Activated T-cell treated with anti-CD3 and anti-CD28 coated beads, Interleukin-2, amount 50 U/mL, for 24 hours (primary cell): ENCODE measurements at regions not wholly inside any gene's neighbourhood (a gene's known extent, or its start where the extent isn't known, plus 50 kb on each side); places are given as distances from the start of the nearest gene placed in this dataset.

Source experiments
- DNase-seq: peaks from one replicate; pipeline ENCODE4 v3.0.0-alpha.2; 2020
- H3K27ac Mint-ChIP-seq: 2 replicates; pipeline ENCODE4 v1.8.0; 2020; ENCODE audit warnings: mild to moderate bottlenecking, mixed read lengths
- H3K27me3 Mint-ChIP-seq: 2 replicates; pipeline ENCODE4 v1.8.0; 2020; ENCODE audit warnings: mixed read lengths
- H3K36me3 Mint-ChIP-seq: 2 replicates; pipeline ENCODE4 v1.8.0; 2020; ENCODE audit warnings: low read depth, mixed read lengths
- H3K4me1 Mint-ChIP-seq: 2 replicates; pipeline ENCODE4 v1.8.0; 2020; ENCODE audit warnings: low read depth, mixed read lengths
- H3K4me3 Mint-ChIP-seq: 2 replicates; pipeline ENCODE4 v1.8.0; 2020; ENCODE audit warnings: mild to moderate bottlenecking, moderate library complexity, mixed read lengths
- H3K9me3 Mint-ChIP-seq: 2 replicates; pipeline ENCODE4 v1.8.0; 2020; ENCODE audit warnings: mixed read lengths

- Mint-ChIP-seq H3K4me3 (no peak overlapping the region), H3K27ac (no peak overlapping the region), H3K36me3 (no peaks in the 10 kb centered on the region), H3K27me3 (no peaks in the 10 kb centered on the region), H3K9me3 (no peaks in the 10 kb centered on the region), H3K4me1 (no peaks in the 10 kb centered on the region)
- DNase-seq: no peak
Measured at GRCh38 chr12:128069359-128069997, 197.5 kb upstream of the TMEM132C start.

DNA sequence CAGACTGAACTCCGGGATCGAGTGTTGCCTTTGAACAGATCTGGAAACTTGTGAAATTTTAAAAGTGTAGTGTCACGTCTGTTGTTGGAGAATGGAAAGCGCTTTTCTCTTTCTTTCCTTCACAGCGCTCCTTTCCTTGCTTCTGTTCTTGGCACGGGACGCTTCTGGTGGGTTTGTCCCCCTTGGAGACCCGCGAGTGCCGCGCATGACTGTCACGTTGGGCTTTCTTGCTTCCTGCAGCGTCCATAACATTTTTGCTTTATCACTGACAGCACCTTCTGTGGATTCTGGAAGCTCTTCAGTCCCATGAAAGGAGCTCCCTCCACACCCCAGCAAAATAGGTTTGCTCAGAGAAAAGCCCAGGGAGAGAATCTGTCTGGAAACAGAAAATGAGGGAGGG, 193.0 kb upstream of the TMEM132C start:
- H3K4me1 Mint-ChIP-seq: no peaks in the 10 kb centered on the region
- peaks cover 7% of the 10 kb centered on the region for H3K9me3 Mint-ChIP-seq
- H3K4me3 Mint-ChIP-seq: no peak overlapping the region
- H3K27ac Mint-ChIP-seq: no peak overlapping the region
- no peak for DNase-seq
- H3K36me3 Mint-ChIP-seq: no peaks in the 10 kb centered on the region
- H3K27me3 Mint-ChIP-seq: no peaks in the 10 kb centered on the region

- Mint-ChIP-seq H3K4me1 (no peaks in the 10 kb centered on the region), H3K9me3 (peaks cover 7% of the 10 kb centered on the region), H3K4me3 (no peak overlapping the region), H3K27me3 (no peaks in the 10 kb centered on the region), H3K36me3 (no peaks in the 10 kb centered on the region), H3K27ac (no peak overlapping the region)
- no peak for DNase-seq
Measured at GRCh38 chr12:128075332-128075731, 191.6 kb upstream of the TMEM132C start.

GRCh38 chr12:128076188-128076587, 190.8 kb upstream of the TMEM132C start:
- H3K9me3 Mint-ChIP-seq: peaks cover 10% of the 10 kb centered on the region
- no peaks in the 10 kb centered on the region for H3K27me3 Mint-ChIP-seq
- H3K36me3 Mint-ChIP-seq: no peaks in the 10 kb centered on the region
- no peak overlapping the region for H3K27ac Mint-ChIP-seq
- no peaks in the 10 kb centered on the region for H3K4me1 Mint-ChIP-seq
- DNase-seq: no peak
- H3K4me3 Mint-ChIP-seq: no peak overlapping the region

GRCh38 chr12:128077211-128077916, 189.6 kb upstream of the TMEM132C start:
- peaks cover 12% of the 10 kb centered on the region for H3K9me3 Mint-ChIP-seq
- no peak overlapping the region for H3K27ac Mint-ChIP-seq
- no peaks in the 10 kb centered on the region for H3K36me3 Mint-ChIP-seq
- no peak for DNase-seq
- H3K27me3 Mint-ChIP-seq: no peaks in the 10 kb centered on the region
- H3K4me3 Mint-ChIP-seq: no peak overlapping the region
- no peaks in the 10 kb centered on the region for H3K4me1 Mint-ChIP-seq

DNA sequence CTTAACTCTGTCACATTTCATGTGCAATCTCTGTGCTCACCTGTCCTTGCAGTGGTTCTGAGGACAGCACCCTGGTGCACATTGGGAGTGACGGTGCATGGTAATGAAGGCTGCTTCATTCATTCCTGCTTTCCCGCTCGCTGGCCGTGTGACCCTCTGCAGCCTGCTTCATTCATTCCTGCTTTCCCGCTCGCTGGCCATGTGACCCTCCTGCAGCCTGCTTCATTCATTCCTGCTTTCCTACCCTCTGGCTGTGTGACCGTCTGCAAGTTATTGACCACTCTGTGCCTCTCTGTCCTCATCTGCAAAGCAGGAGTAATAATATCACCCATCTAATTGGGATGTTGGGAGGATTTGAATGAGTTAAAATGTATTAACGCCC, 189.1 kb upstream of the TMEM132C start:
- no peak overlapping the region for H3K4me3 Mint-ChIP-seq
- H3K4me1 Mint-ChIP-seq: no peaks in the 10 kb centered on the region
- no peaks in the 10 kb centered on the region for H3K27me3 Mint-ChIP-seq
- H3K9me3 Mint-ChIP-seq: peaks cover 14% of the 10 kb centered on the region
- no peak overlapping the region for H3K27ac Mint-ChIP-seq
- no peak for DNase-seq
- no peaks in the 10 kb centered on the region for H3K36me3 Mint-ChIP-seq

DNA sequence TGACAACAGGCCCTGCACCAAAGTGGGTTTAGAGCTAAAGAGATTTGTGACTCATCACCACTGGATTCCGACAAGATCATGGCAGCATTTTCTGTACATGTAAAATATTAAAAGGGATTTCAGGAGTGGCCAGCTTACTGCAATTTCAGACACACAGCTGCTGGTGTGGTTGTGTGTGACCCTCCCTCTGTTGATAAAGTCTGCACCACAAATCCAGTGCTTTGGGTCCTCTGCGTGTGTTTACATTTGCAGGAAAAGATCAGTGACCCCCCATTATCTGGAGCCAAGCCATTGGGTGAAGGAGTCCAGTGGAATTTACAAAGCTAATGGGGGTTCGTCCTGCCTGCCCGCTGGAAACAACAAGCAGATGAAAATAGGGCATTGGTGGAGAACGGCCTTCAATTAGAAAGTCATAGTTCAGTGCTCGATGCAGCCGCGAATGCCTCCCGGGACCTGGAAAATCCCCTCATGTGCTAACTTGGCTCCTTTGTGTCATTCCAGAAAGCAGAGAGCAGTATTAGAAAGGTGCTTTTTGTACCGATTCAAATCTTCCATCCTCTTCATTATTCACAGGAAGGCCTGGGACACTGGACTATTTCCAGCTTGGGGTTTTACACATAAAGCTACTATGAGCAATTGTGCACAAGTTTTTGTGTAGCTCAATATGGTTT, 188.5 kb upstream of the TMEM132C start:
- no peaks in the 10 kb centered on the region for H3K27me3 Mint-ChIP-seq

GRCh38 chr12:128079446-128079845, 187.5 kb upstream of the TMEM132C start:
- H3K4me1 Mint-ChIP-seq: no peaks in the 10 kb centered on the region
- no peaks in the 10 kb centered on the region for H3K36me3 Mint-ChIP-seq
- no peaks in the 10 kb centered on the region for H3K27me3 Mint-ChIP-seq
- H3K4me3 Mint-ChIP-seq: no peak overlapping the region
- H3K27ac Mint-ChIP-seq: no peak overlapping the region
- DNase-seq: no peak
- H3K9me3 Mint-ChIP-seq: peaks cover 14% of the 10 kb centered on the region

More for the DNA sequence above, 188.5 kb upstream of the TMEM132C start:
- Mint-ChIP-seq H3K27ac (no peak overlapping the region), H3K4me1 (no peaks in the 10 kb centered on the region), H3K36me3 (no peaks in the 10 kb centered on the region), H3K4me3 (no peak overlapping the region), H3K9me3 (peaks cover 14% of the 10 kb centered on the region)
- DNase-seq: no peak

DNA sequence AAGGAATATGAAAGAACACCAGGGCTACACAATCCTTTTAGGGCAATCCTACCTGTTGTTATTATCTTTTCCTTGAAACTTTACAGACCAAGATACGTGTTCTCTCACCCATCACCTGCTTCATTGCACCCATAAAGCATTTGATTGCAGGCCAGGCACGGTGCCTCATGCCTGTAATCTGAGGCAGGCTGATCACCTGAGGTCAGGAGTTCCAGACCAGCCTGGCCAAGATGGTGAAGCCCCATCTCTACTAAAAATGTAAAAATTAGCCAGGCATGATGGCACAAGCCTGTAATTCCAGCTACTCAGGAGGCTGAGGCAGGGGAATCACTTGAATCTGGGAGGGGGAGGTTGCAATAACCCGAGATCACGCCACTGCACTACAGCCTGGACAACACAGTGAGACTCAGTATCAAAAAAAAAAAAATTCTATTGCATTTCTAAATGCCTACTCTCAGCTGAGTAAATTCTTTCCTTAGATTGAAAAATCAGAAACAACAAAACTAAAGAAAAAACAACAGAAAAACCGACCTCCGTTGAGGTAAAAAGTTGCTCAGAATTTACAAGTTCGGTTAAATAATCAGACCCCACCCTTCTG, 183.7 kb upstream of the TMEM132C start:
- no peaks in the 10 kb centered on the region for H3K36me3 Mint-ChIP-seq
- no peaks in the 10 kb centered on the region for H3K4me1 Mint-ChIP-seq

DNA sequence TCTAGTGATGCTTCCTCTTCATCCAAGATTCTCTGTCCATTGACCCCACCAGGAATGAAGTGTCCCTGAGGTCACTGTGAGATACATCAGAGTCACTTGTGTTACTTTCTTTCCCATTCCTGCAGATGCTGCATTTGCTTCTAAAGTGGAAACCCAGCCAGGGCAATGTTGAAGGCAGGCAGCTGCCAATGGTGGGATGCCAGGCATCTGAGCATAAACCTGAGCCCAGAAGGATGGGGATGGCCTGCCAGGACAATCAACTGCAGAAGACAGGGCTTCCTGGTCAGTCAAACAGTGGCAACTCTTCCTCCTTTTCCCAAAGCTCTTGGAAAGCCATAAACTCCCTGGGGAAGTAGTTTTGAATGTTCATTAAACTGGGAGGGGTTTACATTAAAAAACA, 178.0 kb upstream of the TMEM132C start:
- Mint-ChIP-seq H3K36me3 (no peaks in the 10 kb centered on the region), H3K4me3 (no peak overlapping the region), H3K27me3 (no peaks in the 10 kb centered on the region), H3K4me1 (no peaks in the 10 kb centered on the region), H3K27ac (no peak overlapping the region), H3K9me3 (peaks cover 6% of the 10 kb centered on the region)
- no peak for DNase-seq

More for the DNA sequence above, 183.7 kb upstream of the TMEM132C start:
- no peak overlapping the region for H3K4me3 Mint-ChIP-seq
- no peaks in the 10 kb centered on the region for H3K27me3 Mint-ChIP-seq
- peaks cover 8% of the 10 kb centered on the region for H3K9me3 Mint-ChIP-seq
- DNase-seq: no peak
- H3K27ac Mint-ChIP-seq: no peak overlapping the region

GRCh38 chr12:128089961-128090360, 177.0 kb upstream of the TMEM132C start:
- no peak overlapping the region for H3K27ac Mint-ChIP-seq
- H3K27me3 Mint-ChIP-seq: no peaks in the 10 kb centered on the region
- no peak for DNase-seq
- H3K4me3 Mint-ChIP-seq: no peak overlapping the region
- H3K9me3 Mint-ChIP-seq: peaks cover 6% of the 10 kb centered on the region
- no peaks in the 10 kb centered on the region for H3K36me3 Mint-ChIP-seq
- no peaks in the 10 kb centered on the region for H3K4me1 Mint-ChIP-seq

- H3K27ac Mint-ChIP-seq: no peak overlapping the region
- H3K4me1 Mint-ChIP-seq: no peaks in the 10 kb centered on the region
- no peak for DNase-seq
- H3K9me3 Mint-ChIP-seq: peaks cover 6% of the 10 kb centered on the region
- no peak overlapping the region for H3K4me3 Mint-ChIP-seq
- H3K27me3 Mint-ChIP-seq: no peaks in the 10 kb centered on the region
- H3K36me3 Mint-ChIP-seq: no peaks in the 10 kb centered on the region
Measured at GRCh38 chr12:128091101-128091720, 175.8 kb upstream of the TMEM132C start.

DNA sequence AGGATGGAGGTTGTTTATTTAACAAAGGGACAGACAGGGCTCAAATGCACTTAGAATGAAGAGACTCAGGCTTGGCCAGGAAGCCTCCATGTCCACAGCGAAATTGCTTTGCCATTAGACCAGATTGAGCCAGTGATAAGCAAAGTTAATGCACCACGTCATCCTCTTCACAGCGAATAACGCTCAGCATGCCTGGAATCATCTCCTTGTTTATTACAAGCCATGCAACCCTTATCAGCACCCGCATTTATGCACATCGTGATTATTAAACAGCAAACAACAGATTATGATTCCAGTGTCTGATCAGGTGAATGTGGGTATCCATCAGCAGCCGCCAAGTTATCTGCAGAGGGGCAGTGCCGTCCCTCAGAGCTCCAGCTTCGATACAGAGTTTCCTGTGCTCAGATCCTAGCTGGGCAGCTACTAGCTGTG, 175.0 kb upstream of the TMEM132C start:
- Mint-ChIP-seq H3K27ac (no peak overlapping the region), H3K4me1 (no peaks in the 10 kb centered on the region), H3K27me3 (no peaks in the 10 kb centered on the region), H3K9me3 (peaks cover 6% of the 10 kb centered on the region), H3K36me3 (no peaks in the 10 kb centered on the region), H3K4me3 (no peak overlapping the region)
- DNase-seq: no peak

DNA sequence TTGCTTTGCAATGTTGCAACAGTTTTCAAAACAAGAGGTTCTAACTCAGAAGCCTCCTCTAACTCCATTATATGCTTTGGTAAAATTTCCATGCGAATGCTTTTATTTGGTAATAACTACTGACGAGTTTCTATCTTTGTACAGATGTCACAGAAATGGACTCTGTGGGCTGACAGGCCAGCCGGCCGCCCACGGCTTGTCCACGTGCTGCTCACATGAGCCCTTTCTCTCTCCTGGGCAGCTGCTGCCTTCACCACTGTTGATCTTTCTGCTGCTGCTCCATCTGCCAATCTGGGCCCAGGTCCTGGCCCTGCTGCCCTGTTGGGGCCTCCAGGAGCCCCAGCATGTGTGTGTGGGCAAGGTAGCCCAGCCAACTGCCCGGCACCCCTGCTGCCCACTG, 168.2 kb upstream of the TMEM132C start:
- Mint-ChIP-seq H3K36me3 (no peaks in the 10 kb centered on the region), H3K9me3 (peaks cover 4% of the 10 kb centered on the region), H3K4me1 (no peaks in the 10 kb centered on the region), H3K27ac (no peak overlapping the region), H3K27me3 (no peaks in the 10 kb centered on the region), H3K4me3 (no peak overlapping the region)
- no peak for DNase-seq
